HUES64 (cell line): ENCODE measurements at regions not wholly inside any gene's neighbourhood (a gene's known extent, or its start where the extent isn't known, plus 50 kb on each side); places are given as distances from the start of the nearest gene placed in this dataset.

ENCODE experiments used
- H3K27ac ChIP-seq: 2 replicates; pipeline ENCODE4 v1.7.0; 2013; ENCODE audit warnings: low read depth, low read length, inconsistent platforms
- H3K27me3 ChIP-seq: 2 replicates; pipeline ENCODE4 v1.6.1; 2013; ENCODE audit warnings: mild to moderate bottlenecking, low read length; ENCODE audit not compliant: insufficient read depth
- H3K36me3 ChIP-seq: 2 replicates; pipeline ENCODE4 v1.6.1; 2013; ENCODE audit warnings: mild to moderate bottlenecking, low read length; ENCODE audit not compliant: insufficient read depth
- H3K4me1 ChIP-seq: 2 replicates; pipeline ENCODE4 v1.6.1; 2013; ENCODE audit warnings: mild to moderate bottlenecking, low read length, moderate library complexity; ENCODE audit not compliant: insufficient read depth
- H3K4me3 ChIP-seq: 2 replicates; pipeline ENCODE4 v1.5.1; 2013; ENCODE audit warnings: mild to moderate bottlenecking, low read length, moderate library complexity
- H3K9ac ChIP-seq: 2 replicates; pipeline ENCODE4 v1.6.1; 2013; ENCODE audit warnings: mild to moderate bottlenecking, low read depth, low read length
- H3K9me3 ChIP-seq: 2 replicates; pipeline ENCODE4 v1.6.1; 2013; ENCODE audit warnings: low read depth, low read length; ENCODE audit not compliant: insufficient read depth
- WGBS: fragments of 150-250, 120-280 bp; methylation state at CpG from one replicate; pipeline ENCODE4 v1.1.7; 2013; ENCODE audit warnings: missing lambda C conversion rate; 5-methylcytosine and 5-hydroxymethylcytosine counted together

- 83% methylated on average over 3 of the region's 3 CpGs for WGBS
- H3K4me3 ChIP-seq = no peak overlapping the region
- H3K9me3 ChIP-seq = no peaks in the 10 kb centered on the region
- no peaks in the 10 kb centered on the region for H3K27me3 ChIP-seq
- H3K27ac ChIP-seq = no peak overlapping the region
- peaks cover 9% of the 10 kb centered on the region for H3K4me1 ChIP-seq
- no peaks in the 10 kb centered on the region for H3K36me3 ChIP-seq
- H3K9ac ChIP-seq = no peak overlapping the region
Measured at GRCh38 chr3:107953722-107954121, 137.1 kb downstream of the CD47 start.

DNA sequence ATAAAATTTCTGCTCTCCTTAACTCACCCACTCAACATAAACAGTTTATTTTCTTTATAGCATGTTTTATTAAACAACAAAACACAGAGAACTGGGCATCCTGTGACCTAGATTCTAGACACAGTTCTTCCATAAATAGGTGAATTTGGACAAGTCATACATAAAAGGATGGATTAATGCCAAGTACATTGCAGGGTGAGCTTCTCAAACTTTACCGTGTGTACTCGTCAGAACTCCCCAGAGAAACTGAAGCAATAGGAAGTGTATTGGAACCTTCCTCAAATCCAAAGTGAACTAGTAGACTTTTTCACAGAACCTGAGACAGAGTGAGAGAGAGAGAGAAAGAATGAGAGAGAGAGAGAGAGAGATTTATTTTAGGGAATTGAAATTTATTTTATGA is 139.7 kb downstream of the CD47 start:
- H3K36me3 ChIP-seq = no peaks in the 10 kb centered on the region
- 97% methylated on average over 2 of the region's 2 CpGs for WGBS
- no peaks in the 10 kb centered on the region for H3K9me3 ChIP-seq
- H3K9ac ChIP-seq = no peak overlapping the region
- H3K27ac ChIP-seq = no peak overlapping the region
- H3K27me3 ChIP-seq = no peaks in the 10 kb centered on the region
- H3K4me3 ChIP-seq = no peak overlapping the region
- H3K4me1 ChIP-seq = no peaks in the 10 kb centered on the region

GRCh38 chr3:107950417-107950816 is 140.4 kb downstream of the CD47 start:
- H3K9ac ChIP-seq = no peak overlapping the region
- no peak overlapping the region for H3K4me3 ChIP-seq
- no peaks in the 10 kb centered on the region for H3K36me3 ChIP-seq
- no peaks in the 10 kb centered on the region for H3K9me3 ChIP-seq
- 95% methylated on average over 2 of the region's 2 CpGs for WGBS
- no peaks in the 10 kb centered on the region for H3K4me1 ChIP-seq
- H3K27me3 ChIP-seq = no peaks in the 10 kb centered on the region
- H3K27ac ChIP-seq = no peak overlapping the region

DNA sequence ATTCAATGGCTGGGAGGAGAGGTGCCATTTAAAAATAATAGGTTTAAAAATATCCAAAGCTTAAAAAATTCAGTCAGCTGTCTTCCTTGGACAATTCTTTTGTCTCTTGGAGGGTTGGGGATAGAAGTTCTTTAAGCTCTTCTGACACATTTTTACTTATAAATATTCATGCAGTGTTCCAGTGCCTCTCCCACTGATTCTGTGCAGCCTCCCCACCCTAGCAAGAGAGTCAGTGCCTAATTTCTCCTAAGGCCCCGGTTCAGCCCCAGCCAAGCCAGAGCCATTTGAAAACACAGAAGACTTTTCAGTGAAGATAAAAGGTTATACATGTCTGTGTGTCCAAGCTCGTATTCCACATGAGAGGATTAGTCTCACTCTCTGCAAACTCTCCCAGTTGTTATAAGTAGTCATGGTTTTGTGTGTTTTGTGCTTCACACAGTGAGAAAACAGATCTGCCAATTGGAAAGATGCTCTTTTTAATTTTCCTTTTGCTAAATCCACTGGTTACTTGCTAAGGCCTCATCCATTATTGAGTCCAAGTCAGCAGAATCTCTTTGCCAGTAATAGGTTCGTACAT is 141.3 kb downstream of the CD47 start:
- H3K4me3 ChIP-seq = no peak overlapping the region
- no peaks in the 10 kb centered on the region for H3K9me3 ChIP-seq
- H3K27ac ChIP-seq = no peak overlapping the region
- no peaks in the 10 kb centered on the region for H3K36me3 ChIP-seq
- no peak overlapping the region for H3K9ac ChIP-seq
- H3K4me1 ChIP-seq = no peaks in the 10 kb centered on the region
- 96% methylated on average over 3 of the region's 3 CpGs for WGBS
- no peaks in the 10 kb centered on the region for H3K27me3 ChIP-seq

DNA sequence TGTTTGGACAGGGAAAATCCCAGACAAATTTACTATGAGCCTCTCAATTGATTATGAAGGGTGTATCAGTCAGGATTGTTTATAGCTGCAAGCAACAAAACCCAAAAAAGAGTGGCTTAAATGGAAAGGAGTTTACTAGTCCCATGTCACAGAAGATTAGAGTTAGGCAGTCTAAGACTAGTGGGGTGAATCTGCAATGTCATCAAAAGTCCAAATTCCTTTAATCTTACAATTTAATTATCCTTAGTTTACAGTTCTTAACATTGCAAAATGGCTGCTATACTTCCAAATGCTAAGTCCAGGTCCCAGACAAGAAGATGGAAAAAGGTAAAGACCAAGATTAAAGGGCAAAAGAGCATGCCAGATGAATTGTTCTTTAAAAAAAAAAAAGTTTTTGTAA is 143.6 kb downstream of the CD47 start:
- Histone ChIP-seq H3K27ac (no peak overlapping the region), H3K9me3 (no peaks in the 10 kb centered on the region), H3K9ac (no peak overlapping the region), H3K4me1 (no peaks in the 10 kb centered on the region), H3K36me3 (no peaks in the 10 kb centered on the region), H3K27me3 (no peaks in the 10 kb centered on the region), H3K4me3 (no peak overlapping the region)

DNA sequence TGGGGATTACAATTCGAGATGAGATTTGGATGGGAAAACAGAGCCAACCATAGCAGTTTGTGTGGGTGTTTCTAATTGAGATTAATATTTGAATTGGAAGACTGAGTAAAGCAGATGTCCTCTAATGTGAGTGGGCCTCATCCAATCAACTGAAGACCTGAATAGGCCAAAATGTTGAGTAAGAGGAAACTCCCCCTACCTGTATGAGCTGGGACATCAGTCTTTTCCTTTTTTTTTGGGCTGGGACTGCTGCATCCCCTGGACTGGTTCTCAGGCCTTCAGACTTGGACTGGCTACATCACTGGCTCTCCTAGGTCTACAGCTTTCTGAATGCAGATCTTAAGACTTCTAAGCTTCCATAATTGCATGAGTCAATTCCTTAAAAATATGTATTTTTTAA is 144.1 kb downstream of the CD47 start:
- Histone ChIP-seq H3K4me1 (no peaks in the 10 kb centered on the region), H3K36me3 (no peaks in the 10 kb centered on the region), H3K4me3 (no peak overlapping the region), H3K27ac (no peak overlapping the region), H3K9me3 (no peaks in the 10 kb centered on the region), H3K27me3 (no peaks in the 10 kb centered on the region), H3K9ac (no peak overlapping the region)
- 87% methylated on average over 1 of the region's 1 CpG for WGBS

GRCh38 chr3:107945417-107946094 is 145.3 kb downstream of the CD47 start:
- H3K27me3 ChIP-seq = no peaks in the 10 kb centered on the region
- H3K9ac ChIP-seq = no peak overlapping the region
- no peak overlapping the region for H3K27ac ChIP-seq
- no peaks in the 10 kb centered on the region for H3K9me3 ChIP-seq
- no peaks in the 10 kb centered on the region for H3K4me1 ChIP-seq
- no peak overlapping the region for H3K4me3 ChIP-seq
- no peaks in the 10 kb centered on the region for H3K36me3 ChIP-seq
- WGBS = 80% methylated on average over 1 of the region's 1 CpG

DNA sequence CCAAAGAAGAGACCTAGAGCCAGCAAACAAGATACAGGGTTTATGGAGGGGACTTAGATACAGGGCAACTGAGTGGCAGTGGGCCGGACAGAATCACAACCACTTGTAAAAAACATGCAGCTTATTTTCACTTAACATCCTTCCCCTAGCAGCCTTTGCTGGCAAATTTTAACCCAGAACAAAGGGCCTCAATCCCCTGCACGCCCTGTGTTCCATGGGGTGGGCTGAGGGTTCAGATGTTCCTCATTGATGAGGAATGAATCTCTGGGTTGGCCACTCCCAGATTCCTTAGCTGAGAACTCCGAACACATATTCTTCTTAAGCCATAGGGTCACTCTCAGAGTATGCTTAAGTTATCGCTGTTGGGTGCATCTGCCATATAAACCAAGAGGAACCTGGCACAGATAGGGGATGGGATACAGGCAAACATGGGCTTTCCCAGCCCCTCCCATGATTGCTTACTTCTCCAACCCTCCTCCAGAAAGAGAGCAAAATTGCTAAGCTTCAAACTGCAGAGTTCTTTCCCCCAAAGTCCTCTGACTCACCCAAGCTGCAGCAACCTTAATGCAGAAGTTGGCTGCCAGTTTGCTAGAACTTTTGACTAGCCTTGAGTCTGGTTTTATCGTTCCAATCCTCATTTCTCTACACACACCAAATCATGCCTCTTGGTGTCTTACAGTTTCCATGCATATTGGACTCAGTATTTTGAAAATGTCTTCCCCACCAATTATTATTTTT is 146.9 kb downstream of the CD47 start:
- Histone ChIP-seq H3K36me3 (no peaks in the 10 kb centered on the region), H3K4me1 (peaks cover 6% of the 10 kb centered on the region; the same call in 1 of the 2 replicates), H3K4me3 (no peak overlapping the region), H3K27me3 (no peaks in the 10 kb centered on the region), H3K9ac (no peak overlapping the region), H3K27ac (no peak overlapping the region), H3K9me3 (no peaks in the 10 kb centered on the region)
- WGBS = 91% methylated on average over 5 of the region's 5 CpGs

DNA sequence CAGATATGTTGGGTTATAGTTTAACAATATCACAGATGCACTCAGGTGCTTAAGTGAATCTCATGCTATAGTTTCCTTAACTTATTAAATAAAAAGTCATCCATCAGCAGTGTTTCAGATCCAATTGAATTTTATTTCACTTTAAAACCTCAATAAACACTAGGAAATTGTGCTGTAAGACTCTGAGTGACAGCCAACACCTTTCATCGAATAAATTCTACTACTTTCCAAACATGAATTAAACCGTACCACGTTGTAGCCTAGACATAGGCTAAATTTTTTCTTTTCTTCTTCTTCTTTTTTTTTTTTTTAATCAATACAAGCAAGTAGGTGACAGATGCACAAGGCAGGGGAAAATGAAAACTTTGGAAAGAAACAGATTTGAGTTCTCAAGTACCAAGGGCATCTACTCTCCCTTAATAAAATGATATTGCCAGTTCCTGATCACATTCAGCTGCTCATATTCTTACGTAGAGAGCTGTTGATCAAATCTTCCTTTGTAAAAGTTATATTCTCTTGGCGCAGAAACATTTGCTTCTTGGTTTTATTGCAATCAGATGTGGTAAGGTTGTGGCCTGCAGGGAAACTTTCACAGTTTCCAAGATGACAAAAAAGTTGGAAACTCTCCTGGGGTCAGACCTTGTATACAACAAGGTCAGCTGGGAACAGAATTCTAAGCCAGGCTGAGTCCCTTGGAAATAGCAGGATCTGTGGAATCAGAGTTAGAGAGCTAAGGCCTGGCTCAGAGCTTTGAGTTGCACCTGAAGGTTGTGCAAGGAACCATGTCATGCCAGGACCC is 147.7 kb downstream of the CD47 start:
- no peak overlapping the region for H3K27ac ChIP-seq
- H3K9ac ChIP-seq = no peak overlapping the region
- 84% methylated on average over 5 of the region's 5 CpGs for WGBS
- no peak overlapping the region for H3K4me3 ChIP-seq
- H3K36me3 ChIP-seq = no peaks in the 10 kb centered on the region
- no peaks in the 10 kb centered on the region for H3K27me3 ChIP-seq
- no peaks in the 10 kb centered on the region for H3K9me3 ChIP-seq
- peaks cover 6% of the 10 kb centered on the region; the same call in 1 of the 2 replicates for H3K4me1 ChIP-seq

GRCh38 chr3:107942244-107942643 is 148.6 kb downstream of the CD47 start:
- peaks cover 6% of the 10 kb centered on the region; the same call in 1 of the 2 replicates for H3K4me1 ChIP-seq
- no peaks in the 10 kb centered on the region for H3K9me3 ChIP-seq
- WGBS = 88% methylated on average over 6 of the region's 6 CpGs
- H3K4me3 ChIP-seq = no peak overlapping the region
- no peaks in the 10 kb centered on the region for H3K36me3 ChIP-seq
- no peak overlapping the region for H3K9ac ChIP-seq
- no peaks in the 10 kb centered on the region for H3K27me3 ChIP-seq
- H3K27ac ChIP-seq = no peak overlapping the region
